K562 (cell line): ENCODE measurements at regions not wholly inside any gene's neighbourhood (a gene's known extent, or its start where the extent isn't known, plus 50 kb on each side); places are given as distances from the start of the nearest gene placed in this dataset.

Experiments
- ATAC-seq: fragments of 200-7000 bp; cut with Tn5 transposase; 3 replicates; pipeline ENCODE4 v1.9.1; 2020; ENCODE audit warnings: moderate library complexity
- BruUV-seq: library from RNA; stranded (reverse); fragments of 400-500 nt; replicated peaks from 2 replicates; lab custom pipeline; 2021; lab: Mats Ljungman, UMichigan
- CTCF ChIA-PET: fragments of 300-600 bp; formaldehyde crosslinking; extraction: SDS; loops from one replicate; lab custom pipeline; 2021; ENCODE audit warnings: low intra/inter-chr PET ratio; lab: Yijun Ruan, JAX
- POLR2A ChIA-PET: fragments of 300-600, 350-650 bp; sonication (Branson Sonifier 250); formaldehyde crosslinking; extraction: SDS; loops from one replicate; lab custom pipeline; 2021; ENCODE audit warnings: antibody characterized with exemption, inconsistent platforms; lab: Yijun Ruan, JAX
- DNase-seq, 4 experiments: peaks; one replicate each; pipeline versions ENCODE4 v3.0.0 to v3.0.0-alpha.2; 2011 to 2018; ENCODE audit warnings: low spot score in 3 of 4, mixed read lengths in 3 of 4; ENCODE audit errors: extremely low read depth in 1 of 4
- FAIRE-seq: peaks from 2 replicates; lab custom pipeline; 2011; peaks lifted over from hg19 to GRCh38; lab: Jason Lieb, UNC
- H2AFZ ChIP-seq: 2 replicates; pipeline ENCODE4 v1.6.0; 2011; ENCODE audit warnings: low read depth, low read length, control low read depth, inconsistent platforms
- H3K27ac ChIP-seq: fragments of 200-600 bp; 3 replicates; pipeline ENCODE4 v1.8.0; 2011; ENCODE audit warnings: low read depth, mild to moderate bottlenecking, control low read depth, inconsistent platforms, low read length, moderate library complexity, mixed read lengths; ENCODE audit errors: extremely low read depth
- H3K27me3 ChIP-seq, 2 experiments: fragments of 300-600 bp in 1 of 2; 2 replicates in 1 of 2; 3 replicates in 1 of 2; pipeline versions ENCODE4 v1.6.0 to v1.8.0; 2011; ENCODE audit warnings: inconsistent platforms in 2 of 2, low read length in 2 of 2, mild to moderate bottlenecking in 1 of 2, mixed read lengths in 1 of 2, moderate library complexity in 1 of 2; ENCODE audit not compliant: control insufficient read depth in 2 of 2, insufficient read depth in 2 of 2
- H3K36me3 ChIP-seq: fragments of 300-600 bp; 3 replicates; pipeline ENCODE4 v1.8.0; 2011; ENCODE audit warnings: mild to moderate bottlenecking, low read length, inconsistent platforms; ENCODE audit not compliant: control insufficient read depth, insufficient read depth
- H3K4me1 ChIP-seq, 2 experiments: fragments of 200-600 bp in 1 of 2; replicated peaks in 1 of 2; 2 replicates in 1 of 2; 3 replicates in 1 of 2; pipeline versions ENCODE4 v1.5.1 to v1.8.0; 2011; ENCODE audit warnings: inconsistent platforms in 2 of 2, low read length in 2 of 2, mild to moderate bottlenecking in 1 of 2, mixed read lengths in 1 of 2, moderate library complexity in 1 of 2; ENCODE audit not compliant: control insufficient read depth in 2 of 2, insufficient read depth in 2 of 2
- H3K4me2 ChIP-seq: 2 replicates; pipeline ENCODE4 v1.6.1; 2011; ENCODE audit warnings: low read length, control low read depth, inconsistent platforms, mixed read lengths; ENCODE audit not compliant: insufficient read depth
- H3K4me3 ChIP-seq: fragments of 200-600 bp; sonication (generic), shearing (Covaris generic); 2 replicates; pipeline ENCODE4 v1.5.1; 2016; ENCODE audit warnings: control low read depth, inconsistent platforms
- H3K79me2 ChIP-seq: fragments of 200-600 bp; 3 replicates; pipeline ENCODE4 v1.8.0; 2011; ENCODE audit warnings: low read length, inconsistent platforms; ENCODE audit not compliant: control insufficient read depth, insufficient read depth
- H3K9ac ChIP-seq, 2 experiments: 2 replicates each; pipeline versions ENCODE4 v1.6.0 to v1.6.1; 2011; ENCODE audit warnings: low read depth in 2 of 2, low read length in 2 of 2, control low read depth in 1 of 2, inconsistent platforms in 1 of 2, mild to moderate bottlenecking in 1 of 2, mixed read lengths in 1 of 2; ENCODE audit not compliant: insufficient read depth in 1 of 2
- H3K9me1 ChIP-seq: one replicate; pipeline ENCODE4 v1.6.0; 2011; ENCODE audit warnings: inconsistent platforms, mild to moderate bottlenecking, low read length, moderate library complexity; ENCODE audit not compliant: control insufficient read depth, insufficient read depth
- H3K9me3 ChIP-seq: replicated peaks from 2 replicates; pipeline ENCODE4 v1.5.1; 2011; ENCODE audit warnings: low read depth, low read length, inconsistent platforms; ENCODE audit not compliant: control insufficient read depth, insufficient read depth
- H4K20me1 ChIP-seq: replicated peaks from 2 replicates; pipeline ENCODE4 v1.6.1; 2011; ENCODE audit warnings: low read length, inconsistent platforms, mixed read lengths; ENCODE audit not compliant: control insufficient read depth, insufficient read depth
- CBX8 ChIP-seq: fragments of 200-600 bp; sonication (generic); IDR thresholded peaks from 2 replicates; pipeline ENCODE4 v1.6.1; 2012; ENCODE audit warnings: borderline replicate concordance, mixed run types, low read depth, mild to moderate bottlenecking, moderate library complexity, mixed read lengths, low read length, control low read depth, inconsistent platforms; ENCODE audit not compliant: poor library complexity, severe bottlenecking; ENCODE audit errors: extremely low read depth
- FOS ChIP-seq: IDR thresholded peaks from 3 replicates; pipeline ENCODE4 v1.6.1; 2011; ENCODE audit not compliant: insufficient read length; ENCODE audit errors: extremely low read depth
- MAFF ChIP-seq: IDR thresholded peaks from 2 replicates; pipeline ENCODE4 v1.6.1; 2012; ENCODE audit warnings: low read length, improper control_type of control experiment
- RBFOX2 ChIP-seq: fragments of 200-400 bp; formaldehyde crosslinking; IDR thresholded peaks from 2 replicates; pipeline ENCODE4 v1.6.1; 2017; ENCODE audit warnings: low read depth, mild to moderate bottlenecking, low read length, moderate library complexity
- ZFX ChIP-seq: sonication (generic); formaldehyde crosslinking; IDR thresholded peaks from 2 replicates; pipeline ENCODE4 v1.8.0; 2022; ENCODE audit warnings: mild to moderate bottlenecking, missing genetic modification reagents, moderate library complexity
- ZSCAN29 ChIP-seq: fragments of 450-650 bp; IDR thresholded peaks from 2 replicates; pipeline ENCODE4 v1.6.1; 2017
- WGBS: fragments of 100-300 bp; shearing (Covaris generic); methylation state at CpG from one replicate; pipeline ENCODE4 v1.1.6; 2016; ENCODE audit warnings: low coverage, mixed read lengths; ENCODE audit not compliant: insufficient coverage; ENCODE audit errors: missing lambda C conversion rate; 5-methylcytosine and 5-hydroxymethylcytosine counted together
- in situ Hi-C: fragments of 300-500 bp; cut with MboI; formaldehyde crosslinking; loops from 4 replicates; pipeline ENCODE4 v1.15.0; 2018; ENCODE audit warnings: inconsistent platforms, mixed read lengths
- intact Hi-C: fragments of 100-400 bp; cut with micrococcal nuclease; formaldehyde crosslinking; loops from 2 replicates; pipeline ENCODE4 v1.14.2; 2022
- TF ChIP-seq, protein P1 (sequence below): IDR thresholded peaks from 3 replicates; pipeline ENCODE4 v1.6.1; 2011; ENCODE audit warnings: borderline replicate concordance, mild to moderate bottlenecking; ENCODE audit not compliant: insufficient read length, insufficient read depth
- TF ChIP-seq, protein P2 (sequence below), 2 experiments: IDR thresholded peaks; 2 replicates each; pipeline ENCODE4 v1.6.1; 2011; ENCODE audit warnings: borderline replicate concordance in 1 of 2, control low read depth in 1 of 2, low read depth in 1 of 2, low read length in 1 of 2, mild to moderate bottlenecking in 1 of 2, mixed read lengths in 1 of 2, moderate library complexity in 1 of 2; ENCODE audit not compliant: insufficient read depth in 1 of 2, insufficient read length in 1 of 2, poor library complexity in 1 of 2, severe bottlenecking in 1 of 2; ENCODE audit errors: extremely low read depth in 1 of 2
- TF ChIP-seq, protein P3 (sequence below): fragments of 250-450 bp; sonication (Bioruptor Pico); IDR thresholded peaks from 2 replicates; pipeline ENCODE4 v1.8.0; 2021; ENCODE audit warnings: moderate library complexity, mild to moderate bottlenecking, inconsistent platforms
- TF ChIP-seq, protein P4 (sequence below): IDR thresholded peaks from 2 replicates; pipeline ENCODE4 v1.6.1; 2011; ENCODE audit warnings: borderline replicate concordance, low read depth, mild to moderate bottlenecking, moderate library complexity, low read length; ENCODE audit not compliant: insufficient read depth, poor library complexity, severe bottlenecking
- TF ChIP-seq, protein P5 (sequence below), 2 experiments: fragments of 450-650 bp; conservative IDR thresholded peaks; 2 replicates each; pipeline ENCODE4 v1.6.1; 2017; ENCODE audit warnings: mild to moderate bottlenecking in 2 of 2, moderate library complexity in 2 of 2

DNA sequence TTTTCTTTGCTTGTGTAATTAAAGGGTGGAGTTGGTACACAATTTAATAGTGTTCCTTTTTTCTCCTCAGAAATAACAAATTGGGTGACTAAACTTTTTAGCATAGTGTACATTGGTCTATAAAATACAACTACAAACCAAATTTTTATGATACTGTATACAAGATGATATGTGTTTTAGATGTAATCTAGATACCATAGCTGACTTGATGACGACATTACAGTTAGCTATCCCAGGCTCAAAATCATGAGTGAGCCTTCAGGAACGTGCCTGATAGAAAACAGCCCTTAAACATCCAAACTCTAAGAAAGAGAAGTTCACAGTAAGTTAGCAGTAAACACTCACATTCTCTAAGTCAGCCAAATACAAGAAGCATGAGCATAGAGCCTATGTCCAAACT is 99.0 kb upstream of the SSTR1 start (continued):
- TF ChIP-seq, protein P1, sequence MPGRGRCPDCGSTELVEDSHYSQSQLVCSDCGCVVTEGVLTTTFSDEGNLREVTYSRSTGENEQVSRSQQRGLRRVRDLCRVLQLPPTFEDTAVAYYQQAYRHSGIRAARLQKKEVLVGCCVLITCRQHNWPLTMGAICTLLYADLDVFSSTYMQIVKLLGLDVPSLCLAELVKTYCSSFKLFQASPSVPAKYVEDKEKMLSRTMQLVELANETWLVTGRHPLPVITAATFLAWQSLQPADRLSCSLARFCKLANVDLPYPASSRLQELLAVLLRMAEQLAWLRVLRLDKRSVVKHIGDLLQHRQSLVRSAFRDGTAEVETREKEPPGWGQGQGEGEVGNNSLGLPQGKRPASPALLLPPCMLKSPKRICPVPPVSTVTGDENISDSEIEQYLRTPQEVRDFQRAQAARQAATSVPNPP = no peak
- TF ChIP-seq MAFF (no peak), FOS (no peak), ZFX (CRISPR knock-in tag) (no peak), CBX8 (no peak)
- TF ChIP-seq, protein P2, sequence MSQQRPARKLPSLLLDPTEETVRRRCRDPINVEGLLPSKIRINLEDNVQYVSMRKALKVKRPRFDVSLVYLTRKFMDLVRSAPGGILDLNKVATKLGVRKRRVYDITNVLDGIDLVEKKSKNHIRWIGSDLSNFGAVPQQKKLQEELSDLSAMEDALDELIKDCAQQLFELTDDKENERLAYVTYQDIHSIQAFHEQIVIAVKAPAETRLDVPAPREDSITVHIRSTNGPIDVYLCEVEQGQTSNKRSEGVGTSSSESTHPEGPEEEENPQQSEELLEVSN (IDR thresholded peaks at IDR 0.05; ENCODE audit: borderline replicate concordance in 1 of 2, extremely low read depth in 1 of 2, insufficient read depth in 1 of 2, insufficient read length in 1 of 2, low read depth in 1 of 2, low read length in 1 of 2, poor library complexity in 1 of 2, severe bottlenecking in 1 of 2) = no peak

DNA sequence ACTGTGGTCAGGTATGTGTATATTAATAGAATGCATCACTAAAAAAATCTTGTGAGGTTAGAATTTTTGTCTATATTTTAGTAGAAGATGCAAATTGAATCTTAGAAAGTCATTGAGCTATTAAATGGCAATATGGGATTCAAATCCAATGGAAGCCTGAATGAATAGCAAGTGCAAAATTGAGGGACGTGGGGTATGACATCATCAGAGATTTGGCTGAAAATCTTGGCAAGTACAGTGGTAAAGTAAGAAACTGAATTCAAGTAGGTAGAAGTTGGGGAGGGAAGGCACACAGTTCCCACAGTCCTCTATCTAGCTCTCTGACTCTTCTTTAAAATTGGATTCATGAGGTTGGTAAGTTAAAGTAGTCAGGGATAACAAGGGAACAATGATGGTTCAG is 97.4 kb upstream of the SSTR1 start:
- ATAC-seq = no peak
- Histone ChIP-seq H3K27me3 (no peaks in the 10 kb centered on the region), H3K9me3 (no peaks in the 10 kb centered on the region), H3K9me1 (no peaks in the 10 kb centered on the region), H2AFZ (no peak overlapping the region), H3K36me3 (no peaks in the 10 kb centered on the region), H3K4me1 (no peaks in the 10 kb centered on the region), H3K9ac (no peak overlapping the region), H3K27ac (no peak overlapping the region), H3K4me2 (no peak overlapping the region), H4K20me1 (no peaks in the 10 kb centered on the region), H3K79me2 (no peaks in the 10 kb centered on the region), H3K4me3 (no peak overlapping the region)
- CTCF ChIA-PET = no interaction called here
- POLR2A ChIA-PET = no interaction called here
- 0% methylated on average over 1 of the region's 1 CpG for WGBS
- no peak for DNase-seq
- intact Hi-C loops = no loop called here
- no TSS peak for BruUV-seq
- in situ Hi-C loops = no loop called here
- FAIRE-seq = no peak
- TF ChIP-seq RBFOX2 = no peak
- TF ChIP-seq, protein P3, sequence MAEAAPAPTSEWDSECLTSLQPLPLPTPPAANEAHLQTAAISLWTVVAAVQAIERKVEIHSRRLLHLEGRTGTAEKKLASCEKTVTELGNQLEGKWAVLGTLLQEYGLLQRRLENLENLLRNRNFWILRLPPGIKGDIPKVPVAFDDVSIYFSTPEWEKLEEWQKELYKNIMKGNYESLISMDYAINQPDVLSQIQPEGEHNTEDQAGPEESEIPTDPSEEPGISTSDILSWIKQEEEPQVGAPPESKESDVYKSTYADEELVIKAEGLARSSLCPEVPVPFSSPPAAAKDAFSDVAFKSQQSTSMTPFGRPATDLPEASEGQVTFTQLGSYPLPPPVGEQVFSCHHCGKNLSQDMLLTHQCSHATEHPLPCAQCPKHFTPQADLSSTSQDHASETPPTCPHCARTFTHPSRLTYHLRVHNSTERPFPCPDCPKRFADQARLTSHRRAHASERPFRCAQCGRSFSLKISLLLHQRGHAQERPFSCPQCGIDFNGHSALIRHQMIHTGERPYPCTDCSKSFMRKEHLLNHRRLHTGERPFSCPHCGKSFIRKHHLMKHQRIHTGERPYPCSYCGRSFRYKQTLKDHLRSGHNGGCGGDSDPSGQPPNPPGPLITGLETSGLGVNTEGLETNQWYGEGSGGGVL (CRISPR knock-in tag) = no peak
- TF ChIP-seq, protein P4, sequence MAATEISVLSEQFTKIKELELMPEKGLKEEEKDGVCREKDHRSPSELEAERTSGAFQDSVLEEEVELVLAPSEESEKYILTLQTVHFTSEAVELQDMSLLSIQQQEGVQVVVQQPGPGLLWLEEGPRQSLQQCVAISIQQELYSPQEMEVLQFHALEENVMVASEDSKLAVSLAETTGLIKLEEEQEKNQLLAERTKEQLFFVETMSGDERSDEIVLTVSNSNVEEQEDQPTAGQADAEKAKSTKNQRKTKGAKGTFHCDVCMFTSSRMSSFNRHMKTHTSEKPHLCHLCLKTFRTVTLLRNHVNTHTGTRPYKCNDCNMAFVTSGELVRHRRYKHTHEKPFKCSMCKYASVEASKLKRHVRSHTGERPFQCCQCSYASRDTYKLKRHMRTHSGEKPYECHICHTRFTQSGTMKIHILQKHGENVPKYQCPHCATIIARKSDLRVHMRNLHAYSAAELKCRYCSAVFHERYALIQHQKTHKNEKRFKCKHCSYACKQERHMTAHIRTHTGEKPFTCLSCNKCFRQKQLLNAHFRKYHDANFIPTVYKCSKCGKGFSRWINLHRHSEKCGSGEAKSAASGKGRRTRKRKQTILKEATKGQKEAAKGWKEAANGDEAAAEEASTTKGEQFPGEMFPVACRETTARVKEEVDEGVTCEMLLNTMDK = no peak
- TF ChIP-seq ZSCAN29 = no peak
- TF ChIP-seq, protein P5, sequence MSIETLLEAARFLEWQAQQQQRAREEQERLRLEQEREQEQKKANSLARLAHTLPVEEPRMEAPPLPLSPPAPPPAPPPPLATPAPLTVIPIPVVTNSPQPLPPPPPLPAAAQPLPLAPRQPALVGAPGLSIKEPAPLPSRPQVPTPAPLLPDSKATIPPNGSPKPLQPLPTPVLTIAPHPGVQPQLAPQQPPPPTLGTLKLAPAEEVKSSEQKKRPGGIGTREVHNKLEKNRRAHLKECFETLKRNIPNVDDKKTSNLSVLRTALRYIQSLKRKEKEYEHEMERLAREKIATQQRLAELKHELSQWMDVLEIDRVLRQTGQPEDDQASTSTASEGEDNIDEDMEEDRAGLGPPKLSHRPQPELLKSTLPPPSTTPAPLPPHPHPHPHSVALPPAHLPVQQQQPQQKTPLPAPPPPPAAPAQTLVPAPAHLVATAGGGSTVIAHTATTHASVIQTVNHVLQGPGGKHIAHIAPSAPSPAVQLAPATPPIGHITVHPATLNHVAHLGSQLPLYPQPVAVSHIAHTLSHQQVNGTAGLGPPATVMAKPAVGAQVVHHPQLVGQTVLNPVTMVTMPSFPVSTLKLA (conservative IDR thresholded peaks at IDR 0.05) = no peak
